K562 (cell line): ENCODE measurements at regions not wholly inside any gene's neighbourhood (a gene's known extent, or its start where the extent isn't known, plus 50 kb on each side); places are given as distances from the start of the nearest gene placed in this dataset.

Source experiments
- ATAC-seq: fragments of 200-7000 bp; cut with Tn5 transposase; 3 replicates; pipeline ENCODE4 v1.9.1; 2020; ENCODE audit warnings: moderate library complexity
- BruUV-seq: library from RNA; stranded (reverse); fragments of 400-500 nt; replicated peaks from 2 replicates; lab custom pipeline; 2021; lab: Mats Ljungman, UMichigan
- CTCF ChIA-PET: fragments of 300-600 bp; formaldehyde crosslinking; extraction: SDS; loops from one replicate; lab custom pipeline; 2021; ENCODE audit warnings: low intra/inter-chr PET ratio; lab: Yijun Ruan, JAX
- POLR2A ChIA-PET: fragments of 300-600, 350-650 bp; sonication (Branson Sonifier 250); formaldehyde crosslinking; extraction: SDS; loops from one replicate; lab custom pipeline; 2021; ENCODE audit warnings: antibody characterized with exemption, inconsistent platforms; lab: Yijun Ruan, JAX
- DNase-seq, 4 experiments: peaks; one replicate each; pipeline versions ENCODE4 v3.0.0 to v3.0.0-alpha.2; 2011 to 2018; ENCODE audit warnings: low spot score in 3 of 4, mixed read lengths in 3 of 4; ENCODE audit errors: extremely low read depth in 1 of 4
- FAIRE-seq: peaks from 2 replicates; lab custom pipeline; 2011; peaks lifted over from hg19 to GRCh38; lab: Jason Lieb, UNC
- H2AFZ ChIP-seq: 2 replicates; pipeline ENCODE4 v1.6.0; 2011; ENCODE audit warnings: low read depth, low read length, control low read depth, inconsistent platforms
- H3K27ac ChIP-seq: fragments of 200-600 bp; 3 replicates; pipeline ENCODE4 v1.8.0; 2011; ENCODE audit warnings: low read depth, mild to moderate bottlenecking, control low read depth, inconsistent platforms, low read length, moderate library complexity, mixed read lengths; ENCODE audit errors: extremely low read depth
- H3K27me3 ChIP-seq, 2 experiments: fragments of 300-600 bp in 1 of 2; 2 replicates in 1 of 2; 3 replicates in 1 of 2; pipeline versions ENCODE4 v1.6.0 to v1.8.0; 2011; ENCODE audit warnings: inconsistent platforms in 2 of 2, low read length in 2 of 2, mild to moderate bottlenecking in 1 of 2, mixed read lengths in 1 of 2, moderate library complexity in 1 of 2; ENCODE audit not compliant: control insufficient read depth in 2 of 2, insufficient read depth in 2 of 2
- H3K36me3 ChIP-seq: fragments of 300-600 bp; 3 replicates; pipeline ENCODE4 v1.8.0; 2011; ENCODE audit warnings: mild to moderate bottlenecking, low read length, inconsistent platforms; ENCODE audit not compliant: control insufficient read depth, insufficient read depth
- H3K4me1 ChIP-seq, 2 experiments: fragments of 200-600 bp in 1 of 2; replicated peaks in 1 of 2; 2 replicates in 1 of 2; 3 replicates in 1 of 2; pipeline versions ENCODE4 v1.5.1 to v1.8.0; 2011; ENCODE audit warnings: inconsistent platforms in 2 of 2, low read length in 2 of 2, mild to moderate bottlenecking in 1 of 2, mixed read lengths in 1 of 2, moderate library complexity in 1 of 2; ENCODE audit not compliant: control insufficient read depth in 2 of 2, insufficient read depth in 2 of 2
- H3K4me2 ChIP-seq: 2 replicates; pipeline ENCODE4 v1.6.1; 2011; ENCODE audit warnings: low read length, control low read depth, inconsistent platforms, mixed read lengths; ENCODE audit not compliant: insufficient read depth
- H3K4me3 ChIP-seq: fragments of 200-600 bp; sonication (generic), shearing (Covaris generic); 2 replicates; pipeline ENCODE4 v1.5.1; 2016; ENCODE audit warnings: control low read depth, inconsistent platforms
- H3K79me2 ChIP-seq: fragments of 200-600 bp; 3 replicates; pipeline ENCODE4 v1.8.0; 2011; ENCODE audit warnings: low read length, inconsistent platforms; ENCODE audit not compliant: control insufficient read depth, insufficient read depth
- H3K9ac ChIP-seq, 2 experiments: 2 replicates each; pipeline versions ENCODE4 v1.6.0 to v1.6.1; 2011; ENCODE audit warnings: low read depth in 2 of 2, low read length in 2 of 2, control low read depth in 1 of 2, inconsistent platforms in 1 of 2, mild to moderate bottlenecking in 1 of 2, mixed read lengths in 1 of 2; ENCODE audit not compliant: insufficient read depth in 1 of 2
- H3K9me1 ChIP-seq: one replicate; pipeline ENCODE4 v1.6.0; 2011; ENCODE audit warnings: inconsistent platforms, mild to moderate bottlenecking, low read length, moderate library complexity; ENCODE audit not compliant: control insufficient read depth, insufficient read depth
- H3K9me3 ChIP-seq: replicated peaks from 2 replicates; pipeline ENCODE4 v1.5.1; 2011; ENCODE audit warnings: low read depth, low read length, inconsistent platforms; ENCODE audit not compliant: control insufficient read depth, insufficient read depth
- H4K20me1 ChIP-seq: replicated peaks from 2 replicates; pipeline ENCODE4 v1.6.1; 2011; ENCODE audit warnings: low read length, inconsistent platforms, mixed read lengths; ENCODE audit not compliant: control insufficient read depth, insufficient read depth
- BACH1 ChIP-seq: fragments of 200-800 bp; sonication (Bioruptor generic); IDR thresholded peaks from 2 replicates; pipeline ENCODE4 v1.6.1; 2016; ENCODE audit warnings: missing genetic modification characterization, missing compliant biosample characterization
- BRD4 ChIP-seq: fragments of 200-600 bp; sonication (generic); IDR thresholded peaks from 2 replicates; pipeline ENCODE4 v1.6.1; 2017; ENCODE audit warnings: inconsistent platforms
- CCNT2 ChIP-seq: IDR thresholded peaks from 2 replicates; pipeline ENCODE4 v1.6.1; 2011; ENCODE audit warnings: borderline replicate concordance, low read depth, mild to moderate bottlenecking, moderate library complexity, mixed read lengths, low read length; ENCODE audit not compliant: insufficient read length; ENCODE audit errors: extremely low read depth
- CEBPG ChIP-seq, 3 experiments: fragments of 200-800 bp in 1 of 3; sonication (Bioruptor generic) in 1 of 3; sonication (generic) in 1 of 3; formaldehyde crosslinking in 1 of 3; IDR thresholded peaks in 2 of 3; conservative IDR thresholded peaks in 1 of 3; 2 replicates each; pipeline versions ENCODE4 v1.6.1 to v1.8.0; 2016 to 2022; ENCODE audit warnings: missing compliant biosample characterization in 2 of 3, missing genetic modification characterization in 2 of 3, mild to moderate bottlenecking in 1 of 3, missing genetic modification reagents in 1 of 3
- FOSL1 ChIP-seq: fragments of 200-800 bp; sonication (Bioruptor generic); conservative IDR thresholded peaks from 2 replicates; pipeline ENCODE4 v1.6.1; 2016; ENCODE audit warnings: missing genetic modification characterization, missing compliant biosample characterization
- KLF16 ChIP-seq: IDR thresholded peaks from 2 replicates; pipeline ENCODE4 v1.6.1; 2016; ENCODE audit warnings: antibody characterized with exemption
- L3MBTL2 ChIP-seq: fragments of 450-650 bp; IDR thresholded peaks from 2 replicates; pipeline ENCODE4 v1.6.1; 2016; ENCODE audit warnings: mild to moderate bottlenecking, moderate library complexity
- MTA3 ChIP-seq: fragments of 450-650 bp; formaldehyde crosslinking; IDR thresholded peaks from 2 replicates; pipeline ENCODE4 v1.6.1; 2017; ENCODE audit warnings: mild to moderate bottlenecking, borderline replicate concordance
- PHF21A ChIP-seq: fragments of 450-650 bp; IDR thresholded peaks from 2 replicates; pipeline ENCODE4 v1.6.1; 2017; ENCODE audit warnings: low read depth, borderline replicate concordance
- RBM39 ChIP-seq: fragments of 200-400 bp; formaldehyde crosslinking; optimal IDR thresholded peaks from 2 replicates; pipeline ENCODE3; 2018; ENCODE audit warnings: low read depth, low read length
- TFAP4 ChIP-seq: sonication (generic); formaldehyde crosslinking; IDR thresholded peaks from 2 replicates; pipeline ENCODE4 v1.8.0; 2022; ENCODE audit warnings: missing genetic modification reagents, mild to moderate bottlenecking, moderate library complexity, borderline replicate concordance
- WGBS: fragments of 100-300 bp; shearing (Covaris generic); methylation state at CpG from one replicate; pipeline ENCODE4 v1.1.6; 2016; ENCODE audit warnings: low coverage, mixed read lengths; ENCODE audit not compliant: insufficient coverage; ENCODE audit errors: missing lambda C conversion rate; 5-methylcytosine and 5-hydroxymethylcytosine counted together
- in situ Hi-C: fragments of 300-500 bp; cut with MboI; formaldehyde crosslinking; loops from 4 replicates; pipeline ENCODE4 v1.15.0; 2018; ENCODE audit warnings: inconsistent platforms, mixed read lengths
- intact Hi-C: fragments of 100-400 bp; cut with micrococcal nuclease; formaldehyde crosslinking; loops from 2 replicates; pipeline ENCODE4 v1.14.2; 2022
- TF ChIP-seq, protein P1 (sequence below): fragments of 250-450 bp; sonication (Bioruptor Pico); IDR thresholded peaks from 2 replicates; pipeline ENCODE4 v1.8.0; 2021; ENCODE audit warnings: mild to moderate bottlenecking, moderate library complexity
- TF ChIP-seq, protein P2 (sequence below): fragments of 450-650 bp; IDR thresholded peaks from 2 replicates; pipeline ENCODE4 v1.6.1; 2016
- TF ChIP-seq, protein P3 (sequence below): sonication (generic); formaldehyde crosslinking; IDR thresholded peaks from 2 replicates; pipeline ENCODE4 v1.8.0; 2022; ENCODE audit warnings: mild to moderate bottlenecking, missing genetic modification reagents, borderline replicate concordance

- TF ChIP-seq KLF16 (no peak), CCNT2 (no peak), TFAP4 (CRISPR knock-in tag) (no peak), BACH1 (tag) (no peak), L3MBTL2 (no peak), RBM39 (no peak), BRD4 (no peak), PHF21A (no peak)
- TF ChIP-seq, protein P1, sequence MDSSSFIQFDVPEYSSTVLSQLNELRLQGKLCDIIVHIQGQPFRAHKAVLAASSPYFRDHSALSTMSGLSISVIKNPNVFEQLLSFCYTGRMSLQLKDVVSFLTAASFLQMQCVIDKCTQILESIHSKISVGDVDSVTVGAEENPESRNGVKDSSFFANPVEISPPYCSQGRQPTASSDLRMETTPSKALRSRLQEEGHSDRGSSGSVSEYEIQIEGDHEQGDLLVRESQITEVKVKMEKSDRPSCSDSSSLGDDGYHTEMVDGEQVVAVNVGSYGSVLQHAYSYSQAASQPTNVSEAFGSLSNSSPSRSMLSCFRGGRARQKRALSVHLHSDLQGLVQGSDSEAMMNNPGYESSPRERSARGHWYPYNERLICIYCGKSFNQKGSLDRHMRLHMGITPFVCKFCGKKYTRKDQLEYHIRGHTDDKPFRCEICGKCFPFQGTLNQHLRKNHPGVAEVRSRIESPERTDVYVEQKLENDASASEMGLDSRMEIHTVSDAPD (CRISPR knock-in tag): no peak
- TF ChIP-seq, all 486 proteins: peak for 0
These were observed 131.0 kb downstream of the TTC8 start (continued) for GRCh38 chr14:88955455-88955854.

DNA sequence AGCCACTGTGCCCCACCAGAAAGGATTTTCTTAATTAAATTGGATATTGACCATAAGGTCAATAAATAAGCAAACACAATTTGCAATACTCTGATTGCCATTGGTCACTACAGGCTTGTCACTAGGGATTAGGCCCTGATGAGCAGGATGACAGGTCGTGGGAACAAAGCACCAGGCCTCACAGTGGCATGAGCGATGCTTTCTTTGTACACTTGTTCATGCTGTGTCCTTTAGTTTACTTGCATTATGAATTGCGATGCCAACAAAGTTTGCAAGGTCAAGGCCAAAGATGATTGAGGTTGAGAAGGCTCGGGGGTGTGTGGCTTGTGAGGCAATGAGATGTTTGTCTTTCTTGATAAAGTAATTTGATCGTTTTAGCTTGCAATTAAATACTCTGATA is 136.0 kb downstream of the TTC8 start:
- no peaks in the 10 kb centered on the region for H3K36me3 ChIP-seq
- ATAC-seq (no peak), FAIRE-seq (no peak), DNase-seq (no peak)
- intact Hi-C loops: no loop called here
- no peak overlapping the region for H3K4me3 ChIP-seq
- H3K4me2 ChIP-seq: no peak overlapping the region
- no TSS peak for BruUV-seq
- 0% methylated on average over 5 of the region's 5 CpGs for WGBS
- in situ Hi-C loops: no loop called here
- no peak overlapping the region for H3K9ac ChIP-seq
- TF ChIP-seq, protein P2, sequence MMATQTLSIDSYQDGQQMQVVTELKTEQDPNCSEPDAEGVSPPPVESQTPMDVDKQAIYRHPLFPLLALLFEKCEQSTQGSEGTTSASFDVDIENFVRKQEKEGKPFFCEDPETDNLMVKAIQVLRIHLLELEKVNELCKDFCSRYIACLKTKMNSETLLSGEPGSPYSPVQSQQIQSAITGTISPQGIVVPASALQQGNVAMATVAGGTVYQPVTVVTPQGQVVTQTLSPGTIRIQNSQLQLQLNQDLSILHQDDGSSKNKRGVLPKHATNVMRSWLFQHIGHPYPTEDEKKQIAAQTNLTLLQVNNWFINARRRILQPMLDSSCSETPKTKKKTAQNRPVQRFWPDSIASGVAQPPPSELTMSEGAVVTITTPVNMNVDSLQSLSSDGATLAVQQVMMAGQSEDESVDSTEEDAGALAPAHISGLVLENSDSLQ: no peak
- TF ChIP-seq CEBPG (CRISPR knock-in tag; IDR thresholded peaks at IDR 0.05): no peak
- TF ChIP-seq CEBPG (tag; conservative IDR thresholded peaks at IDR 0.05 in 1 of 2, IDR thresholded peaks at IDR 0.05 in 1 of 2): no peak
- no peak for TF ChIP-seq MTA3
- no peak for TF ChIP-seq FOSL1 (tag)
- TF ChIP-seq, protein P3, sequence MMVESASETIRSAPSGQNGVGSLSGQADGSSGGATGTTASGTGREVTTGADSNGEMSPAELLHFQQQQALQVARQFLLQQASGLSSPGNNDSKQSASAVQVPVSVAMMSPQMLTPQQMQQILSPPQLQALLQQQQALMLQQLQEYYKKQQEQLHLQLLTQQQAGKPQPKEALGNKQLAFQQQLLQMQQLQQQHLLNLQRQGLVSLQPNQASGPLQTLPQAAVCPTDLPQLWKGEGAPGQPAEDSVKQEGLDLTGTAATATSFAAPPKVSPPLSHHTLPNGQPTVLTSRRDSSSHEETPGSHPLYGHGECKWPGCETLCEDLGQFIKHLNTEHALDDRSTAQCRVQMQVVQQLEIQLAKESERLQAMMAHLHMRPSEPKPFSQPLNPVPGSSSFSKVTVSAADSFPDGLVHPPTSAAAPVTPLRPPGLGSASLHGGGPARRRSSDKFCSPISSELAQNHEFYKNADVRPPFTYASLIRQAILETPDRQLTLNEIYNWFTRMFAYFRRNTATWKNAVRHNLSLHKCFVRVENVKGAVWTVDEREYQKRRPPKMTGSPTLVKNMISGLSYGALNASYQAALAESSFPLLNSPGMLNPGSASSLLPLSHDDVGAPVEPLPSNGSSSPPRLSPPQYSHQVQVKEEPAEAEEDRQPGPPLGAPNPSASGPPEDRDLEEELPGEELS (CRISPR knock-in tag): no peak
- ChIA-PET CTCF (no interaction called here), POLR2A (no interaction called here)
- no peaks in the 10 kb centered on the region for H3K9me1 ChIP-seq
- H3K27ac ChIP-seq: no peak overlapping the region
- H3K79me2 ChIP-seq: no peaks in the 10 kb centered on the region
- H3K9me3 ChIP-seq: no peaks in the 10 kb centered on the region
- H3K27me3 ChIP-seq: no peaks in the 10 kb centered on the region
- H2AFZ ChIP-seq: no peak overlapping the region
- H4K20me1 ChIP-seq: no peaks in the 10 kb centered on the region
- H3K4me1 ChIP-seq: no peaks in the 10 kb centered on the region
